H1 (cell line): ENCODE measurements at regions not wholly inside any gene's neighbourhood (a gene's known extent, or its start where the extent isn't known, plus 50 kb on each side); places are given as distances from the start of the nearest gene placed in this dataset.

ENCODE experiments used
- KDM5A ChIP-seq: fragments of 200-600 bp; IDR thresholded peaks from 2 replicates; pipeline ENCODE4 v1.7.1; 2012; ENCODE audit warnings: mild to moderate bottlenecking, low read length, inconsistent platforms, mixed read lengths
- SUZ12 ChIP-seq: fragments of 200-600 bp; sonication (generic); IDR thresholded peaks from 2 replicates; pipeline ENCODE4 v1.6.1; 2012; ENCODE audit warnings: mild to moderate bottlenecking, inconsistent platforms, low read length, moderate library complexity, mixed read lengths

DNA sequence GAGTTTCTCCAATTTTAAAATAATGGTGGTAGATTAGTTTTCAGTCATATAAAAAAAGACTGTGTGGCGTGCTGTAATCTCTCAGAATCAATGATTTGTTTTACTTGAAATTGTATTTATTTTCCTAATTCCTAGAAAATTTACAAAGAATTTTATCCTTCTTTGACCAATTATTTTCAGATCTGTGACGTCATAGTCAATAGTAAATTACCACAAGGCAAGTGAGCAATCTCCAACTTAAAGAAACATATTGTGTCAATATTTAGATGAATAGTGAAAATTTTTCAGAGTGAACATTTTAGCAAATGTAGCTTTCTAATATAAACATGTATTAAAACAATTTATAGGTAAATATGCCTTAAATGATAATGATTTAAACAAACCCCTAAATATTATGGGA is 829.6 kb downstream of the CDY2B start (continued):
- TF ChIP-seq SUZ12 (no peak), KDM5A (no peak)
